Lower leg skin (tissue), 3 donors: ENCODE measurements at regions not wholly inside any gene's neighbourhood (a gene's known extent, or its start where the extent isn't known, plus 50 kb on each side); places are given as distances from the start of the nearest gene placed in this dataset.

ENCODE experiments used
- POLR2A ChIP-seq, 2 donors: fragments of 450-650 bp; IDR thresholded peaks; one replicate each; pipeline ENCODE4 v1.6.1; 2016 to 2017; ENCODE audit warnings: antibody characterized with exemption in 2 of 2, mild to moderate bottlenecking in 1 of 2, moderate library complexity in 1 of 2
- TF ChIP-seq, protein P1 (sequence below), 3 donors: fragments of 450-650 bp; IDR thresholded peaks; one replicate each; pipeline ENCODE4 v1.5.1; 2016; ENCODE audit warnings: antibody characterized with exemption in 3 of 3, mild to moderate bottlenecking in 3 of 3, moderate library complexity in 2 of 3

- TF ChIP-seq, protein P1, sequence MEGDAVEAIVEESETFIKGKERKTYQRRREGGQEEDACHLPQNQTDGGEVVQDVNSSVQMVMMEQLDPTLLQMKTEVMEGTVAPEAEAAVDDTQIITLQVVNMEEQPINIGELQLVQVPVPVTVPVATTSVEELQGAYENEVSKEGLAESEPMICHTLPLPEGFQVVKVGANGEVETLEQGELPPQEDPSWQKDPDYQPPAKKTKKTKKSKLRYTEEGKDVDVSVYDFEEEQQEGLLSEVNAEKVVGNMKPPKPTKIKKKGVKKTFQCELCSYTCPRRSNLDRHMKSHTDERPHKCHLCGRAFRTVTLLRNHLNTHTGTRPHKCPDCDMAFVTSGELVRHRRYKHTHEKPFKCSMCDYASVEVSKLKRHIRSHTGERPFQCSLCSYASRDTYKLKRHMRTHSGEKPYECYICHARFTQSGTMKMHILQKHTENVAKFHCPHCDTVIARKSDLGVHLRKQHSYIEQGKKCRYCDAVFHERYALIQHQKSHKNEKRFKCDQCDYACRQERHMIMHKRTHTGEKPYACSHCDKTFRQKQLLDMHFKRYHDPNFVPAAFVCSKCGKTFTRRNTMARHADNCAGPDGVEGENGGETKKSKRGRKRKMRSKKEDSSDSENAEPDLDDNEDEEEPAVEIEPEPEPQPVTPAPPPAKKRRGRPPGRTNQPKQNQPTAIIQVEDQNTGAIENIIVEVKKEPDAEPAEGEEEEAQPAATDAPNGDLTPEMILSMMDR (IDR thresholded peaks at IDR 0.05) = no peak
- no peak for TF ChIP-seq POLR2A (IDR thresholded peaks at IDR 0.05)
Measured at GRCh38 chr2:6671913-6672312, 193.8 kb downstream of the CMPK2 start.
